Stimulated activated CD8-positive, alpha-beta memory T cell treated with anti-CD3 and anti-CD28 coated beads, Interleukin-15, amount 100 ng/mL, for 48 hours (primary cell): ENCODE measurements at regions not wholly inside any gene's neighbourhood (a gene's known extent, or its start where the extent isn't known, plus 50 kb on each side); places are given as distances from the start of the nearest gene placed in this dataset.

Experiments used
- DNase-seq, 2 donors: peaks; one replicate each; pipeline ENCODE4 v3.0.0-alpha.2; 2020; ENCODE audit warnings: low read depth in 2 of 2

GRCh38 chr9:7402334-7403027 lies 397.1 kb downstream of the DMAC1 start:
- DNase-seq: no peak

GRCh38 chr9:7401116-7401515 lies 398.5 kb downstream of the DMAC1 start:
- no peak for DNase-seq

- DNase-seq: no peak
These were observed 405.4 kb downstream of the DMAC1 start for GRCh38 chr9:7394002-7394774.

- no peak for DNase-seq
These were observed 407.4 kb downstream of the DMAC1 start for GRCh38 chr9:7392148-7392547.

- DNase-seq: no peak
These were observed 410.8 kb downstream of the DMAC1 start for GRCh38 chr9:7388755-7389154.

GRCh38 chr9:7387840-7388239 lies 411.7 kb downstream of the DMAC1 start:
- no peak for DNase-seq

GRCh38 chr9:7382304-7382703 lies 417.3 kb downstream of the DMAC1 start:
- no peak for DNase-seq

GRCh38 chr9:7377489-7377888 lies 422.1 kb downstream of the DMAC1 start:
- DNase-seq: no peak

- DNase-seq: no peak
These were observed 422.7 kb downstream of the DMAC1 start for GRCh38 chr9:7376833-7377232.

GRCh38 chr9:7376213-7376612 lies 423.4 kb downstream of the DMAC1 start:
- DNase-seq: no peak

- no peak for DNase-seq
These were observed 424.5 kb downstream of the DMAC1 start for GRCh38 chr9:7375013-7375511.

GRCh38 chr9:7370988-7371387 lies 428.6 kb downstream of the DMAC1 start:
- DNase-seq: no peak

GRCh38 chr9:7370381-7370780 lies 429.2 kb downstream of the DMAC1 start:
- no peak for DNase-seq

- no peak for DNase-seq
These were observed 430.2 kb downstream of the DMAC1 start for GRCh38 chr9:7369384-7369821.

- DNase-seq: no peak
These were observed 430.9 kb downstream of the DMAC1 start for GRCh38 chr9:7368410-7369292.

- DNase-seq: no peak
These were observed 431.9 kb downstream of the DMAC1 start for GRCh38 chr9:7367726-7368125.

- DNase-seq: no peak
These were observed 433.5 kb downstream of the DMAC1 start for GRCh38 chr9:7366121-7366520.

- DNase-seq: no peak
These were observed 435.7 kb downstream of the DMAC1 start for GRCh38 chr9:7363777-7364477.

- DNase-seq: no peak
These were observed 439.1 kb downstream of the DMAC1 start for GRCh38 chr9:7360513-7360912.

GRCh38 chr9:7358876-7359275 lies 440.7 kb downstream of the DMAC1 start:
- DNase-seq: no peak

- no peak for DNase-seq
These were observed 444.9 kb downstream of the DMAC1 start for GRCh38 chr9:7354704-7355103.

GRCh38 chr9:7348692-7349091 lies 450.9 kb downstream of the DMAC1 start:
- no peak for DNase-seq
